AG04449 (cell line): ENCODE measurements at regions not wholly inside any gene's neighbourhood (a gene's known extent, or its start where the extent isn't known, plus 50 kb on each side); places are given as distances from the start of the nearest gene placed in this dataset.

Experiments
- CTCF ChIA-PET: fragments of 350-600 bp; formaldehyde crosslinking; extraction: SDS; loops from one replicate; lab custom pipeline; 2021; ENCODE audit warnings: antibody characterized with exemption; lab: Yijun Ruan, JAX
- POLR2A ChIA-PET: fragments of 400-600, 350-600 bp; formaldehyde crosslinking; extraction: SDS; loops from one replicate; lab custom pipeline; 2020; ENCODE audit warnings: antibody characterized with exemption, inconsistent platforms; lab: Yijun Ruan, JAX
- DNase-seq: peaks from one replicate; pipeline ENCODE4 v3.0.0-alpha.2; 2010; ENCODE audit warnings: low read depth, low spot score
- H3K4me3 ChIP-seq: 2 replicates; pipeline ENCODE4 v1.5.1; 2011; ENCODE audit warnings: low read depth, mild to moderate bottlenecking, control low read depth, low read length
- CTCF ChIP-seq: IDR thresholded peaks from one replicate; pipeline ENCODE4 v1.5.1; 2011; ENCODE audit warnings: mild to moderate bottlenecking, moderate library complexity, low read length, control low read depth, inconsistent platforms; ENCODE audit not compliant: insufficient read depth; ENCODE audit errors: missing control alignments

GRCh38 chr1:29393451-29393826 lies 157.1 kb downstream of the PTPRU start:
- ChIA-PET POLR2A (no interaction called here), CTCF (no interaction called here)
- DNase-seq, result no peak
- no peak overlapping the region for H3K4me3 ChIP-seq
- TF ChIP-seq CTCF, result no peak

- TF ChIP-seq CTCF, result no peak
- H3K4me3 ChIP-seq, result no peak overlapping the region
- CTCF ChIA-PET, result no interaction called here
- POLR2A ChIA-PET, result no interaction called here
- DNase-seq, result no peak
Observed at GRCh38 chr1:29392486-29393450, 156.4 kb downstream of the PTPRU start.

GRCh38 chr1:29392036-29392435 lies 155.7 kb downstream of the PTPRU start:
- ChIA-PET CTCF (no interaction called here), POLR2A (no interaction called here)
- TF ChIP-seq CTCF, result no peak
- no peak overlapping the region for H3K4me3 ChIP-seq
- no peak for DNase-seq

GRCh38 chr1:29391362-29391880 lies 155.1 kb downstream of the PTPRU start:
- POLR2A ChIA-PET, result no interaction called here
- no peak for DNase-seq
- no peak for TF ChIP-seq CTCF
- H3K4me3 ChIP-seq, result no peak overlapping the region
- CTCF ChIA-PET, result no interaction called here

GRCh38 chr1:29390491-29391361 lies 154.4 kb downstream of the PTPRU start:
- CTCF ChIA-PET, result no interaction called here
- no peak for DNase-seq
- no peak for TF ChIP-seq CTCF
- no peak overlapping the region for H3K4me3 ChIP-seq
- POLR2A ChIA-PET, result no interaction called here

GRCh38 chr1:29390075-29390474 lies 153.8 kb downstream of the PTPRU start:
- ChIA-PET CTCF (no interaction called here), POLR2A (no interaction called here)
- H3K4me3 ChIP-seq, result no peak overlapping the region
- no peak for TF ChIP-seq CTCF
- DNase-seq, result no peak
